ENCODE measurements at regions not wholly inside any gene's neighbourhood (a gene's known extent, or its start where the extent isn't known, plus 50 kb on each side); places are given as distances from the start of the nearest gene placed in this dataset.

DNA sequence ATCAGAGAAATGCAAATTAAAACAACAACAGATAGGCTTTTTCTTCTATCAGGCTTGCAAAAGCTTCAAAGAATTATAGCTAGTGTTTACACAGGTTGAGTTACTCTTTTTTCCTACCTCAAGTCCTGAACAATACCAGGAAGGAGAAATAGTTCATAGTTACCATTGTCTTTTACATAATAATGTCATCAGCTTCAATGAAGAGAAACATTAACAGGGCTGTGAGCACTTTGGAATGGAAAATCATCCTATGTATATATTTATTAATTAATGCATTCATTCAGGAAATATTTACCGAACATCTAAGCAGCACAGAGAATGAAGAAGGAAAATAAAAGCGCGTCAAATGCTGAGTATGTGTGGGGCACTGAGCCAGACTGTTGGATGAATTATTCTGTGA lies 197.3 kb downstream of the ZBTB18 start:
- TF ChIP-seq, protein P1, sequence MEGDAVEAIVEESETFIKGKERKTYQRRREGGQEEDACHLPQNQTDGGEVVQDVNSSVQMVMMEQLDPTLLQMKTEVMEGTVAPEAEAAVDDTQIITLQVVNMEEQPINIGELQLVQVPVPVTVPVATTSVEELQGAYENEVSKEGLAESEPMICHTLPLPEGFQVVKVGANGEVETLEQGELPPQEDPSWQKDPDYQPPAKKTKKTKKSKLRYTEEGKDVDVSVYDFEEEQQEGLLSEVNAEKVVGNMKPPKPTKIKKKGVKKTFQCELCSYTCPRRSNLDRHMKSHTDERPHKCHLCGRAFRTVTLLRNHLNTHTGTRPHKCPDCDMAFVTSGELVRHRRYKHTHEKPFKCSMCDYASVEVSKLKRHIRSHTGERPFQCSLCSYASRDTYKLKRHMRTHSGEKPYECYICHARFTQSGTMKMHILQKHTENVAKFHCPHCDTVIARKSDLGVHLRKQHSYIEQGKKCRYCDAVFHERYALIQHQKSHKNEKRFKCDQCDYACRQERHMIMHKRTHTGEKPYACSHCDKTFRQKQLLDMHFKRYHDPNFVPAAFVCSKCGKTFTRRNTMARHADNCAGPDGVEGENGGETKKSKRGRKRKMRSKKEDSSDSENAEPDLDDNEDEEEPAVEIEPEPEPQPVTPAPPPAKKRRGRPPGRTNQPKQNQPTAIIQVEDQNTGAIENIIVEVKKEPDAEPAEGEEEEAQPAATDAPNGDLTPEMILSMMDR (IDR thresholded peaks at IDR 0.05), result no peak
- TF ChIP-seq POLR2AphosphoS5 (IDR thresholded peaks at IDR 0.05), result no peak
- no peak for TF ChIP-seq EP300 (IDR thresholded peaks at IDR 0.05)
- no peak for TF ChIP-seq POLR2A (IDR thresholded peaks at IDR 0.05)
